NCI-H1694 treated with DMSO at 0.1 percent for 48 hours (cell line): ENCODE measurements at regions not wholly inside any gene's neighbourhood (a gene's known extent, or its start where the extent isn't known, plus 50 kb on each side); places are given as distances from the start of the nearest gene placed in this dataset.
"Not testable (repeated sequence)": the region's sequence is repeated elsewhere in the genome, so short reads cannot be mapped to it uniquely, and the experiment has no call there.

Source experiments
- DNase-seq: peaks from one replicate; lab custom pipeline; 2025; lab: John Stamatoyannopoulos, UW

DNA sequence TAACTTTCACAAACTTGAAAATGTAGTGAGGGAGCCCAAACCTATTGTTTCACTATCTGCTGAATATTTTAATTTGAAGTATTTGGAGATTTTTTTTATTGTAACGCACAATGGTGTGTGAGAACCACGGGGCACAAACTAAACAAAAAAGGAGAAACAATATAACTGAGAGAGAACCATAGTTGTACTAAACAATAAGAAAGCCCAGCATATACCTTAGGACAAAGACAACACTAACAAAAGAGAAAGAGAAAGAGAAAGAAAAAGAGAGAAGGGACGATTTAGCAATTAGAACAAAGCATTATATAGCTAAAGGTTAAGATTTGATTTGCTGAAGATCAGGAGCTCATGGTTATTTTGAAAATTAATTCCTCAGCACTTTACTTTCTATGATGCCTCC lies 906.0 kb upstream of the NXPH2 start:
- DNase-seq = no peak

DNA sequence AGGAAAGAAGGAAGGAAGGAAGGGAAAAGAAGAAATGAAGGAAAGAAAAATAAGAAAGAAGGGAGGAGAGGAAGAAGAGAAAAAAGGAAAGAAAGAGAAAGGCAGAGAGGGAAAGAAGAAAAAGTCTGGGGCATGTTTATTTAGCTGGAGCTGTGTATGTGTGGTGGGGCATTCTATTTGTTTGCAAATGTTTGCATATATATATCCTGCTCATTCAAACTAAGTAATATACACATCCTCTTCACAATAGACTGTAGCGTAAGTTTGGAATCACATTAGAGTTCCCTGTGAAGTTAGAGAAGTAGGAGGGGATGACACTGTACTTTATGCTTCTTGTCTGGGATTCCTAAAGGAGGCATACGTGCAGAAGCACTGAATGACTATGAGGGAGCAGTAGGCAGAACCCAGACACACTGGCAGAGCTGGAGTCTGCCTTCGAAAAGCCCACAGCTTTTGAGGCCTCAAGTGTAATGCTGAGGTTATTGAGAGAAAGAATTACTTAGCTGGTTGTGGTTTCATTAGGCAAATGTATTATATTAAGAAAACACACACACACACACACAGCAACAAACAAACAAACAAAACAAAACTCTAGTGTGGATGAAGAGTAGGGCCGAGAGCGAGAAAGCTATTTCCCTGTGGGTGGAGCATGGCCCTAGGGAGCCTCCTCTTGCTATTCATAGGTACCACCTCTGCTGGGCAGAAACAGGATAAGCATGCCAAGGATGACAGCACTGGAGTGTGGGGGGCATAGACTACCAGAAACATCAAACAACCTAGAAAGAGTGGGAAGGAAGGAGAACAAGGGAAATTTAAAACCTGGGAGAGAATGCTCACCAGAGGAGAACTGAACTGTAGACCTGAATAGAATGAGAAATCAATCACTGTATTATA lies 905.1 kb upstream of the NXPH2 start:
- DNase-seq = no peak

DNA sequence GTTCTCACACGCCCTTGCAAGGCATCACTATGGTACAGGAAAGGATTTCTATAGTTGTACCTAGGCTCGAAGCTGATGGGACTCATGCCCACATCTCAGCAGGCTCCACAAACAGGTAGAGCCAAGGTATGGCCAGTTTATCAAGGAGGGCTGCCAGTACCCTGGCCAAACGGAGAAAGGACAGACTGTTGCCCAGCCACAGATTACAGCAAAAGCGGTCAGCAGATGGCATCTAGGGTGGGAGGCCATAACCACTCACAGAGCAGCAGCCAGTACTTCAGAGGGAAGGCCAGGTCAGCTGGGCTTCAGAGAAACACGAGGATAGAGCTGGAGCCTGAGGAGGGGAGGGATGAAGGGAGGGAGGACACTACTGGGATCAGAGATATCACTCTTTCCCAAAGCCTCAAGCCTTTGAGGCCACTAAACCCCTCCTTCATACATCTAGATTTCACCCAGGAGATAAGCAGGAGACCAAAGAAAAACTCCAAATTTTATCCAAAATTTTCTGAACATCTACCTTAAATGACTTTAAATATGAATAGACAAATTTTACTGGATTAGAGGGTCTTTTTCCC lies 904.2 kb upstream of the NXPH2 start:
- DNase-seq = no peak

DNA sequence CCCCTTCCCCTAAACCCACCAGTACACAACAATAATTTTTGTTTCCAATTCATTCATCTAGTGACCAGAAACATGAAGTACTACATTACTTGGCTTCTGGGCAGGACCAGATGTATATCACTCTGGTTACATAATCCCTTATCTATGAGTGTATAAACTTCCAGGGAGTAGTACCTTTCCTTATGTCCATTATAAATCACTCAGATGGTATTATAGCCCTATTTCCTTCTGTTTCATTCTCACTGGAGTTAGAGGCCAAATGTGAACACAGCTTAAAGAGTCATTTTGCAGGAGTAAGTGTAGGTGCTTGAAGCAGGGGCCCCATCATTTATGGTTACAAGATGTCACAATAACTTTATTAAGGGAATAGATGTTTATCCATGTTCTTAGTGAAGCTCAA lies 894.4 kb upstream of the NXPH2 start:
- no peak for DNase-seq

DNA sequence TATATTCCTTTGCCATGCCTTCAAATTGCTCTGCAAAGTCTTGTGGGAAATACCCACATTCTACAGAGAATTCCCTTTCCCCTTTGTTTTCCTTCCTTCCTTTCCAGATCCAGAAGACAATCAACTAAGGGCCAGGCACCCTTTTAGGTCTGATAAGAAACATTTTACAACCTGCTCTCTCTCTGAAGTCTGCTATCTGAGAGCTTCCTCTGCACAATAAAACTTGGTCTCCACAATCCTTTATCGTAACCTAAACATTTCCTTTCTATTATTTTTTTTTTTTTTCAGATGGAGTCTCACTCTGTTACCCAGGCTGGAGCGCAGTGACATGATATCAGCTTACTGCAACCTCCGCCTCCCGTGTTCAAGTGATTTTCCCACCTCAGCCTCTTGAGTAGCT lies 893.3 kb upstream of the NXPH2 start:
- DNase-seq = not testable (repeated sequence)

DNA sequence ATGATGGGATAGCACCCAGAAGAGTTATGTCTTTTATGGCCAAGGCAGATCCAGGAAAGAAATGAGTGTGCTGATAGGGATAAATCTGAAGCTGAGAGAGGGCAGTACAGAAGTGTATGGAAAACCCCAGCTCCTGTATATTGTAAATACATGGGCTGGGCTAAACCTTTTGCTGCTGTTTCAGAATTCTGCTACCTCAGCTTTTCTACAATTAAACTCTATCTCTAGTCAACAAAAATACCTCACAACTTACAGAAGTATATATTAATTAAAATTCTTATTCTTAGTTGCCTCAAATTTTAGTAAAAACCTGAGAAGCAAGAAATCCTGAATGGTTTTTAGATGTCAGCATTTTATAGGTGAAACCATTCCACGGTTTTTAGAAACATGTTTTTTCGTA lies 889.5 kb upstream of the NXPH2 start:
- no peak for DNase-seq

DNA sequence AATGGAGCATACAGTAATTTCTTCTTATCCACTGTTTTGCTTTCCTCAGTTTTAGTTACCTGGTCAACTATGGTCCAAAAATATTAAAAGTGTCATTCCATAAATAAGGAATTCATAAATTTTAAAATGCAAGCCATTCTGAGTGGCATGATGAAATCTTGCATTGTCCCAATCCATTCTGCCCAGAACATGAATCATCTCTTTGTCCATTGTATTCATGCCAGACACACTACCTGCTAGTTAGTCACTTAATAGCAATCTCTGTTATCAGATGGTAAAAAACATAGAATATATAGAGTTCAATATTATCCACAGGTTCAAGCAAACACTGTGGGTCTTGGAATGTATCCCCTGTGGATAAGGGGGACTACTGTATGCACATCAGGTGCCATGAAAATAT lies 872.2 kb upstream of the NXPH2 start:
- no peak for DNase-seq

DNA sequence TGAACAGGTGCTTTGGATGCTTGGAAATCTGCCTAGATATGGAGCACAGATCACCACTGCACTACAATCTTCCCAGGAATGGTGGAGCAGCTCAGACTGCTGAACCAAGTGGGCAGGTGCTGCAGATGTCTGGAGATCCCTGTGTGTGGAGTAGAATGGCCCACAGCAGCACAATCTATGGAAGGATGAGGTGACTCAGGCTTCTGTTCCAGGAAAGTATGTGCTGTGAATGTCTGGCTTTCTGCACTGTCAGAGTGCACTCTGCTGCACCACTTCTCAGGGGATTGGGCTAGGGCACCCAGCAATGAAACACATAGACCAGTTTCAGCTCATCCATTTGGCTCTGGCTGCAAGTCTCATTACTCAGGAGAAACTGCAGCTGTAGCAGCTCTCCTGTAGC lies 865.4 kb upstream of the NXPH2 start:
- DNase-seq = no peak

DNA sequence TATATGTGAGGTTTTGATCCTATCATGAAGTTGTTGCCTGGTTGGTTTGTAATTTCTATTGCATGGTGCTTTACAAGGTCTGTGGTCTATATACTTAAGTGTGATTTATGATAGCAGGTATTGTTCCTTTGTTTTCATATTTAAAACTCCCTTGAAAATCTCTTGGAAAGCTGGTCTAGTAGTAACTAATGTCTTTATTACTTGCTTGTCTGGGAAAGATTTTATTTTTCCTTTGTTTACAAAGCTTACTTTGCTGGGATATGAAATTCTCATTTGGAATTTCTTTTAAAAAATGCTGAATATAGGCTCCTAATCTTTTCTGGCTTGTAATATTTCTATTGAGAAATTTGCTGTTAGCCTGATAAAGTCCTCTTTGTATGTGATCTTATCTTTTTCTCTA lies 862.9 kb upstream of the NXPH2 start:
- DNase-seq = no peak

DNA sequence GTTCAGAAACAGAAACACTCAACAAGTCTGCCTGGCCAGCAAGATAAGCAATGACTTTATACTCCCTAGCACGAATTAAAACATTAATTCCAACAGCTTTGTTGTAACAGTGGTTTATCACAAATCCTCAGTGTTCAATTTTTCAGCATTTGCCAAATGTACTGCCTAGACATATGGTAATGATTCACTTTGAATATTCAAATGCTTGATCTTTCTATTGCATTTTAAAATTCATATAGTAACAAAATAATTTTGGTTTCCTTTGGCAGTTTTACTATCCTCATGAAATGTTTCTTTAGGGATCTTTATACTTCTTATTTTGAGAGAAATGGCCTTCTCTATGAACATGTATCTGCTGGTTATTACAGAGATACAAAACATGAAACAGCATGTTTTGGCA lies 851.8 kb upstream of the NXPH2 start:
- no peak for DNase-seq

DNA sequence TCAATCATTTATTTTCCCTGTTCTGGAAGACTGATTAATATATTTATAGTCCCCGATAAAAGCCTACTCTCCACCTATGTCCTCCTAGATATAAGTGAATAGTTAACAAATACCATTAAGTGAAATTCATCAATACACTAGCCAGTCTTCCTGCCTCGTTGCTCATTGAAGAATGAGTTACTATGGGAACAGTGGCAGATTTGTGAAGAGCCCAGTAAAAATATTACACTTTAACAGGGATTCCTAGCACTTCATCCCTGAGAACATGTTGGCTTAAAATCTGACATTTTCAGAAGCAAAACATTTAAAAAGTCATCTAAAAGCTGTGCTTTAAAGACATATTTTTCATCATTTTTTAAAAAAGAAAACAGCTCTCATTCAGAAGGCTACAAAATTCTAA lies 848.7 kb upstream of the NXPH2 start:
- DNase-seq = no peak

DNA sequence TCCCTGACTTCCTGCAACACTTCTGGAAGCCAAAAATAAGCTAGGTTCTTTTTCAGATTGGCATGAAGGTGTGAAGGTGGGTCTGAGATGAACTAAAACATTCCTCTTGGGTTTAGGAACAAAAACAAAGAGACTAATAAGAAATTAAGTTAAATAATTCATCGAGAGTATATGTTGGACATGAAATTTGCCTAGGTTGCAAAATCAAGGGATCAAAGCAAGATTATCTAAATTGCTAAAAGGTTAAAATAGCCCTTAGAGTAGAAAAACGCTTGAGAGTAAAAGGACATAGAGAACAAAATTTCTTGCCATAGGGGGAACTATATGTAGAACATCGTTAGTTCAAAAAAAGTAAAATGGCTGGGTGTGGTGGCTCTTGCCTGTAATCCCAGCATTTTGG lies 845.9 kb upstream of the NXPH2 start:
- no peak for DNase-seq

DNA sequence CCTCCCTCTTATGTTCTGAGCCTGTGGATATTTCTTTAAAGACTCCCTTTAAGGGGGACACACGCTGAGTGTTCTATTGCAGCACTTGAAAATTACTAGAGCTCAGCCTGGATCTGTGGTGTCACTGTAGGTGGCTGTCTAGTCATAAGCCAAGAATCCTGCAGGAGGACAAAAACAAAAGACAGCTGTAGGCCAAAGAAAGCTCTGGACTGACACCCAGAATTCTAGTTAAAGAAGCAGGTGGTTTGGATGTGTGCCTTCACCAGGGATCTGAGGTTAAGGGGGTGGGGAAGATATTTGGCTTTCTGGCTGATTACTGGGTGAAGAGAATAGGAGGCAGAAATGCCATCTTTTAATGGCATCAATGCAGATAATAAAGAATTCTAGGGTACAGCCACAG lies 842.5 kb upstream of the NXPH2 start:
- DNase-seq = no peak

DNA sequence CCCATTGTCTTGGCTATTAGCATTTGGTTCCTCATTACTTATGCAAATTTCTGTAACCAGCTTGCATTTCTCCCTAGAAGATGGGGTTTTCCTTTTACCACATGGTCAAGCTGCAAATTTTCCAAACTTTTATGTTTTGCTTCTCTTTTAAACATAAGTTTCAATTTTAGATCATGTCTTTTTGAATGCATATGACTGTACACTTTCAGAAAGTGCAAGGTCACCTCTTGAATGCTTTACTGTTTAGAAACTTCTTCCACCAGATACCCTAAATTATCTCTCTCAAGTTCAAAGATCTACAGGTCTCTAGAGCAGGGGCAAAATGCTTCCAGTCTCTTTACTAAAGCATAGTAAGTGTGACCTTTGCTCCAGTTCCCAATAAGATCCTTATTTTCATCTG lies 837.6 kb upstream of the NXPH2 start:
- DNase-seq = no peak

DNA sequence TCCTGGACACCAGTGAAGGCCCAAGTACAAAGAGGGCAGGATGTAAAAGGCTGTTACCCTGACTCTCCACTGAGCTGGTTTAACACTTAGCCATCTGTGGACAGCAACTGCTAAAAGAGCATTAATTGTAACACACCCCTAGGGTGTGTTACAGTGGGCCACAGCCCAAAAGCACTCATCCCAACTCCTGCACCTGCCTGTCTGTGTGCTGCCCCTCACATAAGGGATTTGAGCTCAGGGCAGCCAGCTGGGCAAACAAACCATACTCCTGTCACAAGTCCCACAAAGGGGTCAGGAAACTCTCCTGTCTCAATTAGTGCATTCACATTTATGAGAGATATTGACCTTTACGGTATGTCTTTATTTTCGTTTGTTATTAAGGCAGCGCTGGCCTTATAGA lies 833.1 kb upstream of the NXPH2 start:
- DNase-seq = no peak

DNA sequence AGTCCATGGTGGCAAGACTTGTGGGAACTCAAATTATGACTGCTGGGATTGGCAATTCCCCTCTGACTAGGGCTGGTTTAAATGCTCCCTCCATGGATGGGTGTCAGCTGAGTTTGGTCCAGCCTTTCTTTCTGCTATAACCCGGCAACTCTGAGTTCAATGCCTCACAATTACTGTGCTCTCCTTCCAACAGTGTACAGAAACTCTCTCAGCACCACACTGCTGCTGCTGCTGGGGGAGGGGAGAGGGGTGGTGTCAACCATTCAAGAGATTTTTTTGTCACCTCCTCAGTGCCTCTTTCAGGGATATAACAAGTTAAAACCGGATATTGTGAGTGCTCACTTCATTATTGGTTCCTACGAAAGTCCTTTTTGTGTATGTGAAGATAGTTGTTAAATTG lies 830.3 kb upstream of the NXPH2 start:
- DNase-seq = no peak

DNA sequence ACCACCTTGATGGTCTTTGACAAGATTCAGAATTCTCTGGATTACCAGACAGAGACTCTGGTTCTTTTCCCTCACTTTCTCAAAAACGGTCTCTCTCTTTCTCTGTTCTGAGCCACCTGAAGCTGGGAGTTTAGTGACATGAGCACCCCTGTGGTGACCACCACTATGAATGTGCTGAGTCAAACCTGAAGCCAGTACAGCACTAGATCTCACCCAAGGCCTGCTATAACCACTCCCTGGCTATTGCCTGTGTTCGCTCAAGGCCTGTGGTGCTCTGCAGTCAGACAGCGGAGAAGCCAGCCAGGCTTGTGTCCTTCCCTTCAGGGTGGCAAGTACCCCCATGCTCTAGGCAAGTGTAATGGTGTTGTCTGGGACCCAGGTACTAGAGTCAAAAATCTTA lies 828.9 kb upstream of the NXPH2 start:
- DNase-seq = no peak

DNA sequence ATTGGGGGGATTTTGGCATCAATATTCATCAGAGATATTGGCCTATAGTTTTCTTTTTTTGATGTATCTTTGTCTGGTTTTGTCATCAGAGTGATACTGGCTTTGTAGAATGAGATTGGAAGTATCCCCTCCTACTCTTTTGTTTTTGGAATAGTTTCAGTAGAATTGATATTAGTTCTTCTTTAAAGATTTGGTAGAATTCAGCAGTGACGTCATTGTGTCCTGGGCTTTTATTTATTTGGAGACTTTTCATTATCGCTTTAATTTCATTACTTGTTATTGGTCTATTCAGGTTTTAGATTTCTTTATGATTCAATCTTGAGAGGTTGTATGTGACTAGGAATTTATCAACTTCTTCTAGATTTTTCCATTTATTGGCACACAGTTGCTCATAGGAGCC lies 825.5 kb upstream of the NXPH2 start:
- no peak for DNase-seq

DNA sequence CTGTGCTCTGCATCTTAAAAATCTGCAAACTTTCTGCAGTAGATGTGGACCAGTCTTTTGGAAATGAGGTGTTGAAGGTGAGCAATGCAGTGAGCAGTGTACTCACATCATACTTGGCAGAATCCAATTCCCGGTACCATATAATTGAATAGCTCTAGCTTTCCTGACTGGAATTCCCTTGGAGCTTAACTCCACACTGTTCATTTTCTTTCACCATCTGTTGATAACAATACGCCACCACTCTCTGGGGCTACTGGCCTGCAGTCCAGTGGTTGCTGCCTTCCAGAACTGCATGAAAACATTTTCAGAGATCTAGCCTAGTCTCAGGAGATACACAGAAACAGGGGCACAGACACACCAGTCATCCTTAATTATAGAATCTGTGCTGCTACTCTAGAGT lies 820.0 kb upstream of the NXPH2 start:
- DNase-seq = no peak

DNA sequence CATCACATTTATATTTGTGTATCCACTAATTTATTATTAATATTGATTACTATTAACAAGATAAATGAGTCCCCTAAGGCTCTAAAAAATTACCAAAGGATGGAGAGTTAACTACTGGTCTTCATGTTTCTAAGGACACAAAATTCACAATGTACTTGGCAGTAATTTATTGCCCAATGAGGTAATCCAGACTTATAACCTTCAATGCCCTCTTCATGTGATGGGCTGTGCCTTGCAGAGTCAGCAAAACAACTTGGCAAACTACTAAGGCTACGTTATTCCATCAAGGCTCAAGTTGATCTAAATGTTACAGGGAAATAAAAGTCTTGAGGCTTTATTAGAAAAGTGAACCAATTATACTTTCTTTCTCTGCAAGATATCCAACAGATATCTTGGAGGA lies 804.9 kb upstream of the NXPH2 start:
- DNase-seq = no peak

DNA sequence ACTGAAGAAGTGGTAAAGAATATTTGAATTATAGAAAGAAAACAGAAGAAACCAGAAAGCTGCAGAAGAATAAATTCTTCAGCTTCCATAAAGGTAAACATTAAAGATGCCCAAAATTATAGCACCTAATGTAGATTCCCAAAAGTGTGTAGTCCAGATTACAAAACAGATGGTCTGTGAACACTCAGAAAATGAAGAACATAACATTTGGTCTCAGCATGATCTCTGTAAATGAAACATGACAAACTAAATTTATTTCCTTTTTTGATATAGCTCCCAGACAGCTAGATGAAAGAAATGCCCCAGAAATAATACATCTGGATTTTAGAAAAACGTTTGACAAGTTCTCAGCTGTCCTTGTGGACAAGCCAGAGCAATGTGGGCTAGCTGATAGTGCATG lies 794.2 kb upstream of the NXPH2 start:
- DNase-seq = no peak

DNA sequence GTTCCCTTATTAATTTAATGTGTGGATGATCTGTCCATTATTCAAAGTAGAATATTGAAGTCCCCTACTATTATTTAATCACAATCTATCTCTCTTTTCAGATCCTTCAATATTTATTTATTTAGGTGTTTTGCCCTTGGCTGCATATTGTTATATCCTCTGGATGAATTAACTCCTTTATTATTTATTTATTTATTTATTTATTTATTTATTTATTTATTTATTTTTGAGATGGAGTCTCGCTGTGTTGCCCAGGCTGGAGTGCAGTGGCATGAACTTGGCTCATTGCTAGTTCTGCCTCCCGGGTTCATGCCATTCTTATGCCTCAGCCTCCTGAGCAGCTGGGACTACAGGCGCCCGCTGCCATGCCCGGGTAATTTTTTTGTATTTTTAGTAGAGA lies 776.6 kb upstream of the NXPH2 start:
- DNase-seq = no peak

DNA sequence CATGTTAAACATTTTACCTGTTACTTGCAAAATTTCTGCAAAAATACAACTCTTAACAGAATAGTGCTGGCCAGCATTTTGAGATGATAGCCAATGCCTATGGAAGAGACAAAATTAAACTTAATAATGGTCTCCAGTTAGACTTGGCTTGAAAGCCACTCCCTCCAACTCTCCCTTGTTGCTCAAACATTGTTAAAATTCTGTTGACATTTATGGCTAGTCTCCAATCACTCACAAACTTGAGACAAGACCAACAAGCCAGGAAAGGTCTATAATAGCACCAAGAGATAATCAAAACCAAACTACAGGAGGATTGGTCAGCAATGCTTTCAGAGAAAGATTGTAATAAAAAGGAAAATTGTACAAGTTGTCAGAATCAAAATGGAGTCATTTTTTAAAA lies 770.7 kb upstream of the NXPH2 start:
- DNase-seq = no peak

DNA sequence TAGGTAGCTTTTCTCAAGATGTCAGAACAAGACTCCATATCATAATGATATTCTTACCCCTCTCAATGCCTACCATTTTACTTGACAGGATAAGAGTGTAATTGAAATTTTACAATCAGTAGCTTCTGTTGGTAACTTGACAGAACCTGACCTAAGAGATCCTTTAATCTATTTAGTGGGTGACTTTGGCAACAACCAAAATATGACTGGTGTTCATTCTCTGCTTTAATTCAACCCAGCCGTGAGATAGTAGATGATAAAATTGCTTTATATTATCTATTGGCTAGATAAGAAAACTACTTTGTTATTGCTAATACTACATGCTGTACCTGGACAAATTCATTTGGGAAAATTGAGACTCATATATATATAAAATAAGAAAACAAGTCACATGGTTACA lies 770.2 kb upstream of the NXPH2 start:
- no peak for DNase-seq
